ENCODE measurements at regions not wholly inside any gene's neighbourhood (a gene's known extent, or its start where the extent isn't known, plus 50 kb on each side); places are given as distances from the start of the nearest gene placed in this dataset.

- no peak for TF ChIP-seq POLR2A (IDR thresholded peaks at IDR 0.05)
- no peak for TF ChIP-seq CTCF (IDR thresholded peaks at IDR 0.05)
These were observed 513.2 kb downstream of the RNF144A start for GRCh38 chr2:7430421-7430868.

All from adrenal gland (tissue), 5 donors.